CD8-positive, alpha-beta memory T cell (primary cell): ENCODE measurements at regions not wholly inside any gene's neighbourhood (a gene's known extent, or its start where the extent isn't known, plus 50 kb on each side); places are given as distances from the start of the nearest gene placed in this dataset.

Experiments used
- CTCF ChIA-PET: fragments of 350-600 bp; sonication (Branson Sonifier 250); formaldehyde crosslinking; loops from one replicate; lab custom pipeline; 2021; ENCODE audit warnings: antibody characterized with exemption; lab: Charles Lee
- POLR2A ChIA-PET: fragments of 350-600 bp; sonication (Branson Sonifier 250); formaldehyde crosslinking; loops from one replicate; lab custom pipeline; 2021; ENCODE audit warnings: antibody characterized with exemption; lab: Charles Lee
- DNase-seq, 5 donors: peaks; one replicate each; pipeline versions ENCODE4 v3.0.0 to v3.0.0-alpha.2; 2020 to 2022; ENCODE audit warnings: mixed read lengths in 1 of 5
- H3K27ac ChIP-seq: one replicate; pipeline ENCODE4 v1.7.0; 2013; ENCODE audit warnings: low read depth, mild to moderate bottlenecking, low read length, moderate library complexity
- H3K27me3 ChIP-seq: 2 replicates; pipeline ENCODE4 v1.7.0; 2013; ENCODE audit warnings: low read length, mild to moderate bottlenecking; ENCODE audit not compliant: insufficient read depth, poor library complexity, severe bottlenecking
- H3K36me3 ChIP-seq: 2 replicates; pipeline ENCODE4 v1.7.0; 2013; ENCODE audit warnings: mild to moderate bottlenecking, low read length, moderate library complexity; ENCODE audit not compliant: insufficient read depth
- H3K4me1 ChIP-seq: 2 replicates; pipeline ENCODE4 v1.7.0; 2013; ENCODE audit warnings: mild to moderate bottlenecking, low read length, moderate library complexity; ENCODE audit not compliant: insufficient read depth
- H3K4me3 ChIP-seq: 2 replicates; pipeline ENCODE4 v1.7.0; 2013; ENCODE audit warnings: mild to moderate bottlenecking, low read length
- H3K9me3 ChIP-seq: 2 replicates; pipeline ENCODE4 v1.7.0; 2013; ENCODE audit warnings: mild to moderate bottlenecking, low read length
- H3K27ac Mint-ChIP-seq, 8 donors: one replicate each; pipeline ENCODE4 v1.8.0; 2020 to 2021; ENCODE audit warnings: mixed read lengths in 8 of 8, mild to moderate bottlenecking in 6 of 8, inconsistent platforms in 3 of 8, moderate library complexity in 3 of 8
- H3K27me3 Mint-ChIP-seq, 2 donors: one replicate each; pipeline ENCODE4 v1.8.0; 2020 to 2021; ENCODE audit warnings: mixed read lengths in 2 of 2, mild to moderate bottlenecking in 1 of 2, moderate library complexity in 1 of 2
- H3K36me3 Mint-ChIP-seq, 3 donors: one replicate each; pipeline ENCODE4 v1.8.0; 2020 to 2021; ENCODE audit warnings: mixed read lengths in 3 of 3, inconsistent platforms in 1 of 3, mild to moderate bottlenecking in 1 of 3
- H3K4me1 Mint-ChIP-seq, 3 donors: one replicate each; pipeline ENCODE4 v1.8.0; 2020 to 2021; ENCODE audit warnings: mixed read lengths in 3 of 3, inconsistent platforms in 1 of 3, mild to moderate bottlenecking in 1 of 3
- H3K4me3 Mint-ChIP-seq, 7 donors: one replicate each; pipeline ENCODE4 v1.8.0; 2020 to 2021; ENCODE audit warnings: mixed read lengths in 7 of 7, mild to moderate bottlenecking in 6 of 7, moderate library complexity in 4 of 7, inconsistent platforms in 2 of 7
- H3K9me3 Mint-ChIP-seq, 5 donors: one replicate each; pipeline ENCODE4 v1.8.0; 2020 to 2022; ENCODE audit warnings: mixed read lengths in 5 of 5, mild to moderate bottlenecking in 3 of 5, moderate library complexity in 2 of 5, inconsistent platforms in 1 of 5

- no peaks in the 10 kb centered on the region for H3K9me3 ChIP-seq
- ChIA-PET CTCF (no interaction called here), POLR2A (no interaction called here)
These were observed 321.9 kb downstream of the HS3ST1 start for GRCh38 chr4:11106759-11107158.

GRCh38 chr4:11106190-11106589 lies 322.5 kb downstream of the HS3ST1 start:
- no peaks in the 10 kb centered on the region for H3K36me3 ChIP-seq
- no peaks in the 10 kb centered on the region for H3K4me1 ChIP-seq
- Mint-ChIP-seq H3K9me3 (peaks cover 0 to 6% (median 1%) of the 10 kb centered on the region in 5 donors), H3K4me3 (no peak overlapping the region), H3K27ac (no peak overlapping the region), H3K27me3 (peaks cover 0 to 1% of the 10 kb centered on the region in 2 donors), H3K36me3 (no peaks in the 10 kb centered on the region), H3K4me1 (no peaks in the 10 kb centered on the region)
- no peaks in the 10 kb centered on the region for H3K9me3 ChIP-seq
- DNase-seq: no peak
- no peak overlapping the region for H3K4me3 ChIP-seq
- no peaks in the 10 kb centered on the region for H3K27me3 ChIP-seq
- ChIA-PET CTCF (no interaction called here), POLR2A (no interaction called here)
- no peak overlapping the region for H3K27ac ChIP-seq

More at GRCh38 chr4:11106759-11107158, 321.9 kb downstream of the HS3ST1 start:
- Mint-ChIP-seq H3K9me3 (peaks cover 0 to 6% (median 1%) of the 10 kb centered on the region in 5 donors), H3K36me3 (no peaks in the 10 kb centered on the region), H3K4me1 (no peaks in the 10 kb centered on the region), H3K27me3 (no peaks in the 10 kb centered on the region), H3K27ac (no peak overlapping the region), H3K4me3 (no peak overlapping the region)
- Histone ChIP-seq H3K4me1 (no peaks in the 10 kb centered on the region), H3K36me3 (no peaks in the 10 kb centered on the region), H3K27me3 (no peaks in the 10 kb centered on the region), H3K27ac (no peak overlapping the region), H3K4me3 (no peak overlapping the region)
- DNase-seq: no peak

- no peaks in the 10 kb centered on the region for H3K4me1 Mint-ChIP-seq
- H3K9me3 ChIP-seq: no peaks in the 10 kb centered on the region
- ChIA-PET POLR2A (no interaction called here), CTCF (no interaction called here)
- peaks cover 0 to 1% of the 10 kb centered on the region in 2 donors for H3K27me3 Mint-ChIP-seq
- no peaks in the 10 kb centered on the region for H3K36me3 ChIP-seq
- peaks cover 0 to 6% (median 1%) of the 10 kb centered on the region in 5 donors for H3K9me3 Mint-ChIP-seq
- no peak for DNase-seq
- no peaks in the 10 kb centered on the region for H3K27me3 ChIP-seq
- no peak overlapping the region for H3K4me3 Mint-ChIP-seq
- H3K36me3 Mint-ChIP-seq: no peaks in the 10 kb centered on the region
- no peak overlapping the region for H3K4me3 ChIP-seq
- no peak overlapping the region for H3K27ac Mint-ChIP-seq
- no peaks in the 10 kb centered on the region for H3K4me1 ChIP-seq
- H3K27ac ChIP-seq: no peak overlapping the region
These were observed 323.0 kb downstream of the HS3ST1 start for GRCh38 chr4:11105715-11106114.

GRCh38 chr4:11098461-11098860 lies 330.2 kb downstream of the HS3ST1 start:
- CTCF ChIA-PET: no interaction called here
- Histone ChIP-seq H3K36me3 (no peaks in the 10 kb centered on the region), H3K9me3 (no peaks in the 10 kb centered on the region), H3K27ac (no peak overlapping the region), H3K4me1 (no peaks in the 10 kb centered on the region), H3K27me3 (no peaks in the 10 kb centered on the region), H3K4me3 (no peak overlapping the region)
- Mint-ChIP-seq H3K4me3 (no peak overlapping the region), H3K27me3 (peaks cover 0 to 1% of the 10 kb centered on the region in 2 donors), H3K9me3 (peaks cover 0 to 9% (median 1%) of the 10 kb centered on the region in 5 donors), H3K36me3 (no peaks in the 10 kb centered on the region), H3K27ac (no peak overlapping the region), H3K4me1 (peaks cover 0 to 10% (median 9%) of the 10 kb centered on the region in 3 donors)
- DNase-seq: no peak
- POLR2A ChIA-PET: no interaction called here

- POLR2A ChIA-PET: no interaction called here
These were observed 331.0 kb downstream of the HS3ST1 start for GRCh38 chr4:11097725-11098124.

GRCh38 chr4:11081006-11081405 lies 347.7 kb downstream of the HS3ST1 start:
- no peak for DNase-seq
- H3K36me3 Mint-ChIP-seq: peaks cover 0 to 3% (median 0%) of the 10 kb centered on the region in 3 donors
- H3K27ac Mint-ChIP-seq: no peak overlapping the region
- CTCF ChIA-PET: interaction anchor here (1.1 kb wide), 1 partner anchor 10 kb away, joined by 4 read pairs; no protein-coding TSS in a partner anchor
- no peaks in the 10 kb centered on the region for H3K4me1 ChIP-seq
- no peaks in the 10 kb centered on the region for H3K4me1 Mint-ChIP-seq
- no peaks in the 10 kb centered on the region for H3K27me3 Mint-ChIP-seq
- H3K27me3 ChIP-seq: no peaks in the 10 kb centered on the region
- peaks cover 0 to 6% (median 5%) of the 10 kb centered on the region in 5 donors for H3K9me3 Mint-ChIP-seq
- H3K9me3 ChIP-seq: no peaks in the 10 kb centered on the region
- H3K4me3 Mint-ChIP-seq: no peak overlapping the region
- no peak overlapping the region for H3K4me3 ChIP-seq
- no peak overlapping the region for H3K27ac ChIP-seq
- POLR2A ChIA-PET: no interaction called here
- H3K36me3 ChIP-seq: no peaks in the 10 kb centered on the region

More at GRCh38 chr4:11097725-11098124, 331.0 kb downstream of the HS3ST1 start:
- Mint-ChIP-seq H3K27ac (no peak overlapping the region), H3K4me1 (peaks cover 0 to 10% (median 9%) of the 10 kb centered on the region in 3 donors), H3K9me3 (peaks cover 0 to 6% (median 1%) of the 10 kb centered on the region in 5 donors), H3K27me3 (peaks cover 0 to 1% of the 10 kb centered on the region in 2 donors), H3K4me3 (no peak overlapping the region), H3K36me3 (no peaks in the 10 kb centered on the region)
- Histone ChIP-seq H3K27ac (no peak overlapping the region), H3K4me3 (no peak overlapping the region), H3K9me3 (no peaks in the 10 kb centered on the region), H3K4me1 (no peaks in the 10 kb centered on the region), H3K27me3 (no peaks in the 10 kb centered on the region), H3K36me3 (no peaks in the 10 kb centered on the region)
- CTCF ChIA-PET: no interaction called here
- no peak for DNase-seq

- ChIA-PET POLR2A (no interaction called here), CTCF (no interaction called here)
- H3K4me3 ChIP-seq: no peak overlapping the region
- H3K4me1 ChIP-seq: no peaks in the 10 kb centered on the region
- H3K27ac Mint-ChIP-seq: no peak overlapping the region
- no peak overlapping the region for H3K27ac ChIP-seq
- H3K9me3 ChIP-seq: no peaks in the 10 kb centered on the region
- no peak for DNase-seq
- H3K9me3 Mint-ChIP-seq: peaks cover 0 to 5% (median 3%) of the 10 kb centered on the region in 5 donors
- peaks cover 0 to 3% (median 0%) of the 10 kb centered on the region in 3 donors for H3K36me3 Mint-ChIP-seq
- H3K4me3 Mint-ChIP-seq: no peak overlapping the region
- H3K27me3 ChIP-seq: no peaks in the 10 kb centered on the region
- H3K4me1 Mint-ChIP-seq: no peaks in the 10 kb centered on the region
- H3K27me3 Mint-ChIP-seq: no peaks in the 10 kb centered on the region
- H3K36me3 ChIP-seq: no peaks in the 10 kb centered on the region
These were observed 349.5 kb downstream of the HS3ST1 start for GRCh38 chr4:11079171-11079570.

- Mint-ChIP-seq H3K27ac (no peak overlapping the region), H3K9me3 (no peaks in the 10 kb centered on the region), H3K4me1 (peaks cover 0 to 4% (median 0%) of the 10 kb centered on the region in 3 donors), H3K4me3 (no peak overlapping the region), H3K36me3 (peaks cover 0 to 1% (median 0%) of the 10 kb centered on the region in 3 donors), H3K27me3 (no peaks in the 10 kb centered on the region)
- Histone ChIP-seq H3K27ac (no peak overlapping the region), H3K9me3 (no peaks in the 10 kb centered on the region), H3K27me3 (no peaks in the 10 kb centered on the region), H3K4me1 (no peaks in the 10 kb centered on the region), H3K36me3 (no peaks in the 10 kb centered on the region), H3K4me3 (no peak overlapping the region)
- ChIA-PET CTCF (no interaction called here), POLR2A (no interaction called here)
- no peak for DNase-seq
These were observed 354.0 kb downstream of the HS3ST1 start for GRCh38 chr4:11074581-11075241.
